CD8-positive, alpha-beta memory T cell (primary cell): ENCODE measurements at regions not wholly inside any gene's neighbourhood (a gene's known extent, or its start where the extent isn't known, plus 50 kb on each side); places are given as distances from the start of the nearest gene placed in this dataset.
"Not testable (repeated sequence)": the region's sequence is repeated elsewhere in the genome, so short reads cannot be mapped to it uniquely, and the experiment has no call there.

Experiments used
- CTCF ChIA-PET: fragments of 350-600 bp; sonication (Branson Sonifier 250); formaldehyde crosslinking; loops from one replicate; lab custom pipeline; 2021; ENCODE audit warnings: antibody characterized with exemption; lab: Charles Lee
- POLR2A ChIA-PET: fragments of 350-600 bp; sonication (Branson Sonifier 250); formaldehyde crosslinking; loops from one replicate; lab custom pipeline; 2021; ENCODE audit warnings: antibody characterized with exemption; lab: Charles Lee
- DNase-seq, 5 donors: peaks; one replicate each; pipeline versions ENCODE4 v3.0.0 to v3.0.0-alpha.2; 2020 to 2022; ENCODE audit warnings: mixed read lengths in 1 of 5
- H3K27ac ChIP-seq: one replicate; pipeline ENCODE4 v1.7.0; 2013; ENCODE audit warnings: low read depth, mild to moderate bottlenecking, low read length, moderate library complexity
- H3K27me3 ChIP-seq: 2 replicates; pipeline ENCODE4 v1.7.0; 2013; ENCODE audit warnings: low read length, mild to moderate bottlenecking; ENCODE audit not compliant: insufficient read depth, poor library complexity, severe bottlenecking
- H3K36me3 ChIP-seq: 2 replicates; pipeline ENCODE4 v1.7.0; 2013; ENCODE audit warnings: mild to moderate bottlenecking, low read length, moderate library complexity; ENCODE audit not compliant: insufficient read depth
- H3K4me1 ChIP-seq: 2 replicates; pipeline ENCODE4 v1.7.0; 2013; ENCODE audit warnings: mild to moderate bottlenecking, low read length, moderate library complexity; ENCODE audit not compliant: insufficient read depth
- H3K4me3 ChIP-seq: 2 replicates; pipeline ENCODE4 v1.7.0; 2013; ENCODE audit warnings: mild to moderate bottlenecking, low read length
- H3K9me3 ChIP-seq: 2 replicates; pipeline ENCODE4 v1.7.0; 2013; ENCODE audit warnings: mild to moderate bottlenecking, low read length
- H3K27ac Mint-ChIP-seq, 8 donors: one replicate each; pipeline ENCODE4 v1.8.0; 2020 to 2021; ENCODE audit warnings: mixed read lengths in 8 of 8, mild to moderate bottlenecking in 6 of 8, inconsistent platforms in 3 of 8, moderate library complexity in 3 of 8
- H3K27me3 Mint-ChIP-seq, 2 donors: one replicate each; pipeline ENCODE4 v1.8.0; 2020 to 2021; ENCODE audit warnings: mixed read lengths in 2 of 2, mild to moderate bottlenecking in 1 of 2, moderate library complexity in 1 of 2
- H3K36me3 Mint-ChIP-seq, 3 donors: one replicate each; pipeline ENCODE4 v1.8.0; 2020 to 2021; ENCODE audit warnings: mixed read lengths in 3 of 3, inconsistent platforms in 1 of 3, mild to moderate bottlenecking in 1 of 3
- H3K4me1 Mint-ChIP-seq, 3 donors: one replicate each; pipeline ENCODE4 v1.8.0; 2020 to 2021; ENCODE audit warnings: mixed read lengths in 3 of 3, inconsistent platforms in 1 of 3, mild to moderate bottlenecking in 1 of 3
- H3K4me3 Mint-ChIP-seq, 7 donors: one replicate each; pipeline ENCODE4 v1.8.0; 2020 to 2021; ENCODE audit warnings: mixed read lengths in 7 of 7, mild to moderate bottlenecking in 6 of 7, moderate library complexity in 4 of 7, inconsistent platforms in 2 of 7
- H3K9me3 Mint-ChIP-seq, 5 donors: one replicate each; pipeline ENCODE4 v1.8.0; 2020 to 2022; ENCODE audit warnings: mixed read lengths in 5 of 5, mild to moderate bottlenecking in 3 of 5, moderate library complexity in 2 of 5, inconsistent platforms in 1 of 5

- H3K4me1 Mint-ChIP-seq = no peaks in the 10 kb centered on the region
- no peak overlapping the region for H3K4me3 Mint-ChIP-seq
- CTCF ChIA-PET = no interaction called here
Observed at GRCh38 chr7:131999193-131999592, 442.8 kb upstream of the PODXL start.

GRCh38 chr7:131995324-131995723 lies 438.9 kb upstream of the PODXL start:
- Mint-ChIP-seq H3K27ac (no peak overlapping the region), H3K4me1 (no peaks in the 10 kb centered on the region), H3K36me3 (no peaks in the 10 kb centered on the region), H3K27me3 (peaks cover 0 to 8% of the 10 kb centered on the region in 2 donors), H3K9me3 (peaks cover 0 to 4% (median 0%) of the 10 kb centered on the region in 5 donors), H3K4me3 (no peak overlapping the region)
- Histone ChIP-seq H3K4me3 (no peak overlapping the region), H3K27ac (no peak overlapping the region), H3K4me1 (no peaks in the 10 kb centered on the region), H3K27me3 (no peaks in the 10 kb centered on the region), H3K36me3 (no peaks in the 10 kb centered on the region), H3K9me3 (no peaks in the 10 kb centered on the region)
- no peak for DNase-seq
- ChIA-PET CTCF (no interaction called here), POLR2A (no interaction called here)

More at GRCh38 chr7:131999193-131999592, 442.8 kb upstream of the PODXL start:
- Histone ChIP-seq H3K27ac (no peak overlapping the region), H3K27me3 (no peaks in the 10 kb centered on the region), H3K4me3 (no peak overlapping the region), H3K4me1 (no peaks in the 10 kb centered on the region), H3K9me3 (no peaks in the 10 kb centered on the region), H3K36me3 (no peaks in the 10 kb centered on the region)
- H3K27ac Mint-ChIP-seq = no peak overlapping the region
- no peak for DNase-seq
- no peaks in the 10 kb centered on the region for H3K27me3 Mint-ChIP-seq
- no peaks in the 10 kb centered on the region for H3K9me3 Mint-ChIP-seq
- POLR2A ChIA-PET = no interaction called here
- no peaks in the 10 kb centered on the region for H3K36me3 Mint-ChIP-seq

GRCh38 chr7:131981069-131981468 lies 424.6 kb upstream of the PODXL start:
- H3K9me3 ChIP-seq, H3K27ac ChIP-seq, H3K4me3 ChIP-seq, POLR2A ChIA-PET, H3K27me3 ChIP-seq, CTCF ChIA-PET, H3K4me1 ChIP-seq, H3K36me3 ChIP-seq, H3K4me3 Mint-ChIP-seq, H3K27me3 Mint-ChIP-seq, DNase-seq, H3K4me1 Mint-ChIP-seq, H3K27ac Mint-ChIP-seq, H3K36me3 Mint-ChIP-seq: not testable (repeated sequence)
- H3K9me3 Mint-ChIP-seq = peaks cover 0 to 15% (median 4%) of the 10 kb centered on the region in 5 donors

- H3K27me3 ChIP-seq, DNase-seq, H3K4me1 ChIP-seq, H3K4me3 Mint-ChIP-seq, H3K27me3 Mint-ChIP-seq, H3K4me3 ChIP-seq, H3K27ac Mint-ChIP-seq, H3K4me1 Mint-ChIP-seq, POLR2A ChIA-PET, H3K9me3 ChIP-seq, H3K36me3 ChIP-seq, H3K27ac ChIP-seq, CTCF ChIA-PET, H3K36me3 Mint-ChIP-seq: not testable (repeated sequence)
- peaks cover 0 to 12% (median 4%) of the 10 kb centered on the region in 5 donors for H3K9me3 Mint-ChIP-seq
Observed at GRCh38 chr7:131978118-131978517, 421.7 kb upstream of the PODXL start.

GRCh38 chr7:131976411-131976810 lies 420.0 kb upstream of the PODXL start:
- Mint-ChIP-seq H3K4me1 (no peaks in the 10 kb centered on the region), H3K27me3 (peaks cover 0 to 3% of the 10 kb centered on the region in 2 donors), H3K4me3 (no peak overlapping the region), H3K36me3 (no peaks in the 10 kb centered on the region), H3K27ac (no peak overlapping the region), H3K9me3 (peaks cover 0 to 9% (median 2%) of the 10 kb centered on the region in 5 donors)
- CTCF ChIA-PET = interaction anchor here (1.0 kb wide), 1 partner anchor 27 kb away, joined by 3 read pairs; no protein-coding TSS in a partner anchor
- Histone ChIP-seq H3K27ac (no peak overlapping the region), H3K4me1 (no peaks in the 10 kb centered on the region), H3K9me3 (no peaks in the 10 kb centered on the region), H3K4me3 (no peak overlapping the region), H3K36me3 (no peaks in the 10 kb centered on the region), H3K27me3 (no peaks in the 10 kb centered on the region)
- POLR2A ChIA-PET = no interaction called here
- no peak for DNase-seq

- no peaks in the 10 kb centered on the region for H3K27me3 Mint-ChIP-seq
- H3K9me3 Mint-ChIP-seq = peaks cover 0 to 9% (median 0%) of the 10 kb centered on the region in 5 donors
- Histone ChIP-seq H3K27me3 (no peaks in the 10 kb centered on the region), H3K27ac (no peak overlapping the region), H3K36me3 (no peaks in the 10 kb centered on the region), H3K9me3 (no peaks in the 10 kb centered on the region), H3K4me3 (no peak overlapping the region), H3K4me1 (no peaks in the 10 kb centered on the region)
- H3K4me1 Mint-ChIP-seq = no peaks in the 10 kb centered on the region
- no peaks in the 10 kb centered on the region for H3K36me3 Mint-ChIP-seq
- no peak overlapping the region for H3K4me3 Mint-ChIP-seq
- no peak overlapping the region for H3K27ac Mint-ChIP-seq
- ChIA-PET POLR2A (no interaction called here), CTCF (no interaction called here)
- no peak for DNase-seq
Observed at GRCh38 chr7:131974671-131975070, 418.2 kb upstream of the PODXL start.

GRCh38 chr7:131972251-131972650 lies 415.8 kb upstream of the PODXL start:
- no peaks in the 10 kb centered on the region for H3K36me3 Mint-ChIP-seq
- Histone ChIP-seq H3K9me3 (no peaks in the 10 kb centered on the region), H3K27me3 (no peaks in the 10 kb centered on the region), H3K4me1 (no peaks in the 10 kb centered on the region), H3K36me3 (no peaks in the 10 kb centered on the region), H3K27ac (no peak overlapping the region), H3K4me3 (no peak overlapping the region)
- DNase-seq = no peak
- peaks cover 4% of the 10 kb centered on the region in 2 donors for H3K27me3 Mint-ChIP-seq
- CTCF ChIA-PET = no interaction called here
- H3K4me3 Mint-ChIP-seq = no peak overlapping the region
- no peaks in the 10 kb centered on the region for H3K4me1 Mint-ChIP-seq
- POLR2A ChIA-PET = no interaction called here
- H3K9me3 Mint-ChIP-seq = peaks cover 0 to 5% (median 0%) of the 10 kb centered on the region in 5 donors
- H3K27ac Mint-ChIP-seq = no peak overlapping the region

GRCh38 chr7:131970602-131971001 lies 414.2 kb upstream of the PODXL start:
- Mint-ChIP-seq H3K4me3 (no peak overlapping the region), H3K27ac (no peak overlapping the region), H3K27me3 (peaks cover 4 to 5% of the 10 kb centered on the region in 2 donors), H3K9me3 (no peaks in the 10 kb centered on the region), H3K36me3 (no peaks in the 10 kb centered on the region), H3K4me1 (no peaks in the 10 kb centered on the region)
- Histone ChIP-seq H3K9me3 (no peaks in the 10 kb centered on the region), H3K27ac (no peak overlapping the region), H3K27me3 (no peaks in the 10 kb centered on the region), H3K4me3 (no peak overlapping the region), H3K36me3 (no peaks in the 10 kb centered on the region), H3K4me1 (no peaks in the 10 kb centered on the region)
- ChIA-PET CTCF (no interaction called here), POLR2A (no interaction called here)
- DNase-seq = no peak

GRCh38 chr7:131969560-131969959 lies 413.1 kb upstream of the PODXL start:
- POLR2A ChIA-PET = no interaction called here
- H3K9me3 ChIP-seq = no peaks in the 10 kb centered on the region
- Mint-ChIP-seq H3K9me3 (no peaks in the 10 kb centered on the region), H3K36me3 (no peaks in the 10 kb centered on the region), H3K4me3 (no peak overlapping the region), H3K27ac (no peak overlapping the region), H3K4me1 (no peaks in the 10 kb centered on the region), H3K27me3 (peaks cover 5% of the 10 kb centered on the region in 2 donors)
- H3K36me3 ChIP-seq = no peaks in the 10 kb centered on the region
- no peak overlapping the region for H3K27ac ChIP-seq
- DNase-seq = no peak
- CTCF ChIA-PET = interaction anchor here (1.6 kb wide), 1 partner anchor 14 kb away, joined by 3 read pairs; no protein-coding TSS in a partner anchor
- no peaks in the 10 kb centered on the region for H3K4me1 ChIP-seq
- no peaks in the 10 kb centered on the region for H3K27me3 ChIP-seq
- H3K4me3 ChIP-seq = no peak overlapping the region
